ENCODE measurements at regions not wholly inside any gene's neighbourhood (a gene's known extent, or its start where the extent isn't known, plus 50 kb on each side); places are given as distances from the start of the nearest gene placed in this dataset.

- TF ChIP-seq CTCF (IDR thresholded peaks at IDR 0.05; ENCODE audit: low read depth, low read length, missing input control) (no peak), JUND (IDR thresholded peaks at IDR 0.05) (no peak), MAX (IDR thresholded peaks at IDR 0.05) (no peak), ATF3 (IDR thresholded peaks at IDR 0.05) (no peak), FOXA2 (IDR thresholded peaks at IDR 0.05) (no peak), RXRA (IDR thresholded peaks at IDR 0.05) (no peak), ZBTB33 (IDR thresholded peaks at IDR 0.05) (no peak), HNF4G (IDR thresholded peaks at IDR 0.05) (no peak), RAD21 (IDR thresholded peaks at IDR 0.05) (no peak), SP1 (IDR thresholded peaks at IDR 0.05) (no peak), HNF4A (conservative IDR thresholded peaks at IDR 0.05) (no peak)
Measured at GRCh38 chr13:48885027-48885395, 90.7 kb upstream of the FNDC3A start.

Measured in liver (tissue), 3 donors.